Fibroblast of lung (primary cell): ENCODE measurements at regions not wholly inside any gene's neighbourhood (a gene's known extent, or its start where the extent isn't known, plus 50 kb on each side); places are given as distances from the start of the nearest gene placed in this dataset.

Experiments
- DNase-seq, 2 donors: peaks; one replicate each; pipeline versions ENCODE4 v3.0.0 to v3.0.0-alpha.2; 2010; ENCODE audit warnings: low read depth in 2 of 2
- H2AFZ ChIP-seq: 2 replicates; pipeline ENCODE4 v1.5.1; 2012; ENCODE audit warnings: low read length, control low read depth, inconsistent platforms
- H3K27ac ChIP-seq: 2 replicates; pipeline ENCODE4 v1.5.1; 2011; ENCODE audit warnings: low read length, control low read depth; ENCODE audit not compliant: insufficient read depth
- H3K27me3 ChIP-seq: 2 replicates; pipeline ENCODE4 v1.5.1; 2011; ENCODE audit warnings: mild to moderate bottlenecking, low read length; ENCODE audit not compliant: control insufficient read depth, insufficient read depth
- H3K36me3 ChIP-seq: 2 replicates; pipeline ENCODE4 v1.5.1; 2011; ENCODE audit warnings: low read length; ENCODE audit not compliant: control insufficient read depth, insufficient read depth
- H3K4me1 ChIP-seq: 2 replicates; pipeline ENCODE4 v1.5.1; 2011; ENCODE audit warnings: low read length; ENCODE audit not compliant: control insufficient read depth, insufficient read depth; ENCODE audit errors: extremely low read depth
- H3K4me2 ChIP-seq: 2 replicates; pipeline ENCODE4 v1.5.1; 2011; ENCODE audit warnings: low read length, control low read depth; ENCODE audit not compliant: insufficient read depth; ENCODE audit errors: extremely low read depth
- H3K4me3 ChIP-seq, 4 experiments: fragments of 200-600 bp in 1 of 4; sonication (generic) in 1 of 4; replicated peaks in 1 of 4; 2 replicates each; pipeline ENCODE4 v1.5.1; 2011 to 2016; ENCODE audit warnings: low read length in 4 of 4, low read depth in 3 of 4, mild to moderate bottlenecking in 3 of 4, control low read depth in 2 of 4, inconsistent platforms in 1 of 4, mixed read lengths in 1 of 4; ENCODE audit not compliant: insufficient read depth in 1 of 4; ENCODE audit errors: control extremely low read depth in 1 of 4
- H3K79me2 ChIP-seq: 2 replicates; pipeline ENCODE4 v1.5.1; 2012; ENCODE audit warnings: mild to moderate bottlenecking, low read length, inconsistent platforms; ENCODE audit not compliant: control insufficient read depth, insufficient read depth
- H3K9ac ChIP-seq: 2 replicates; pipeline ENCODE4 v1.5.1; 2011; ENCODE audit warnings: mild to moderate bottlenecking, low read length, control low read depth; ENCODE audit not compliant: insufficient read depth
- H3K9me3 ChIP-seq: 2 replicates; pipeline ENCODE4 v1.5.1; 2012; ENCODE audit warnings: low read depth, low read length; ENCODE audit not compliant: control insufficient read depth, insufficient read depth
- H4K20me1 ChIP-seq: 2 replicates; pipeline ENCODE4 v1.5.1; 2011; ENCODE audit warnings: low read length; ENCODE audit not compliant: control insufficient read depth, insufficient read depth; ENCODE audit errors: extremely low read depth
- CTCF ChIP-seq, 2 donors: IDR thresholded peaks in 1 of 2; conservative IDR thresholded peaks in 1 of 2; 1 replicate in 1 of 2; 2 replicates in 1 of 2; pipeline ENCODE4 v1.5.1; 2011 to 2012; ENCODE audit warnings: low read length in 2 of 2, control low read depth in 1 of 2, inconsistent platforms in 1 of 2, low read depth in 1 of 2, mild to moderate bottlenecking in 1 of 2
- EZH2 ChIP-seq: IDR thresholded peaks from 2 replicates; pipeline ENCODE4 v1.5.1; 2012; ENCODE audit warnings: low read length, control low read depth, mild to moderate bottlenecking; ENCODE audit errors: missing control alignments

GRCh38 chr16:80085606-80086005 lies 455.2 kb upstream of the DYNLRB2 start:
- Histone ChIP-seq H3K4me3 (no peak overlapping the region), H3K4me2 (no peak overlapping the region), H3K27me3 (no peaks in the 10 kb centered on the region), H3K4me1 (no peaks in the 10 kb centered on the region), H3K9ac (no peak overlapping the region), H3K36me3 (no peaks in the 10 kb centered on the region), H2AFZ (no peak overlapping the region), H3K9me3 (no peaks in the 10 kb centered on the region), H3K27ac (no peak overlapping the region), H3K79me2 (no peaks in the 10 kb centered on the region), H4K20me1 (no peaks in the 10 kb centered on the region)
- no peak for DNase-seq
- TF ChIP-seq CTCF (conservative IDR thresholded peaks at IDR 0.05 in 1 of 2, IDR thresholded peaks at IDR 0.05 in 1 of 2; ENCODE audit: low read depth in 1 of 2, low read length in 2 of 2) (no peak), EZH2 (no peak)

- H3K9me3 ChIP-seq, result no peaks in the 10 kb centered on the region
- H2AFZ ChIP-seq, result no peak overlapping the region
- H3K27me3 ChIP-seq, result no peaks in the 10 kb centered on the region
- no peak overlapping the region for H3K4me2 ChIP-seq
- H3K9ac ChIP-seq, result no peak overlapping the region
- no peaks in the 10 kb centered on the region for H3K79me2 ChIP-seq
- no peak overlapping the region for H3K27ac ChIP-seq
- H3K4me1 ChIP-seq, result no peaks in the 10 kb centered on the region
- no peaks in the 10 kb centered on the region for H3K36me3 ChIP-seq
- DNase-seq, result peak; percentile 47 to 71
- no peaks in the 10 kb centered on the region for H4K20me1 ChIP-seq
- H3K4me3 ChIP-seq, result no peak overlapping the region
- TF ChIP-seq CTCF (conservative IDR thresholded peaks at IDR 0.05 in 1 of 2, IDR thresholded peaks at IDR 0.05 in 1 of 2; ENCODE audit: low read depth in 1 of 2, low read length in 2 of 2), result peak; percentile 49 to 62
- TF ChIP-seq EZH2, result no peak
Observed at GRCh38 chr16:80084614-80085013, 456.2 kb upstream of the DYNLRB2 start.

GRCh38 chr16:80084163-80084562 lies 456.6 kb upstream of the DYNLRB2 start:
- Histone ChIP-seq H3K9me3 (no peaks in the 10 kb centered on the region), H3K9ac (no peak overlapping the region), H3K4me1 (no peaks in the 10 kb centered on the region), H3K79me2 (no peaks in the 10 kb centered on the region), H2AFZ (no peak overlapping the region), H3K27me3 (no peaks in the 10 kb centered on the region), H3K4me2 (no peak overlapping the region), H4K20me1 (no peaks in the 10 kb centered on the region), H3K27ac (no peak overlapping the region), H3K4me3 (no peak overlapping the region), H3K36me3 (no peaks in the 10 kb centered on the region)
- TF ChIP-seq EZH2 (no peak), CTCF (conservative IDR thresholded peaks at IDR 0.05 in 1 of 2, IDR thresholded peaks at IDR 0.05 in 1 of 2; ENCODE audit: low read depth in 1 of 2, low read length in 2 of 2) (no peak)
- no peak for DNase-seq
